ENCODE measurements at regions not wholly inside any gene's neighbourhood (a gene's known extent, or its start where the extent isn't known, plus 50 kb on each side); places are given as distances from the start of the nearest gene placed in this dataset.

DNA sequence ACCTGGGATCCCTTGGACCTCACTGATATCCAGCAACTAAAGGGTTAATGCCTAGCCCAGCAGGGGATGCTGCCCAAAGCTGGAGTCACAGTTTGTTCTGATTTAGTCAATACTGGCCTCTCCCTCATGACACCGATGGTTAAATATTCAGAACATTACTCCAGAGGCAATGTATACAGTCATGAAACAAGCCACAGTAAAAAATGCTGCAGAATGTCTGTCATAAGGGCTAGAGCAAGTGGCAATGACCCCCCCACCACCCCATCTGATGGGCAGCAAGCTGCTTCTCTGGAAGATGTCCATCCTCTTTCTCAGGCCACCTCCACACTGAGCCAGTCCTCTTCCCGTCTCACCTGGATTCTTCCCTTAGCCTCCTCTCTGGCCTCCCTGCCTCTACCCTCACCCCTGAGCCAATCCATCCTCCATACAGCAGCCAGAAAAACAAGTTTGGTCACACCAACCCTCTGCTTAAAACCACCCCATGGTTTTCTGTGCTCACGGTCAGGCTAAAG is 99.0 kb upstream of the KCNG1 start:
- no peaks in the 10 kb centered on the region for H3K36me3 Mint-ChIP-seq (ENCODE audit: low read depth)
- H3K9ac ChIP-seq (ENCODE audit: extremely low read depth, low read length, poor library complexity, severe bottlenecking), result no peak overlapping the region
- peak; percentile 73 for DNase-seq
- H3K27me3 ChIP-seq (ENCODE audit: control insufficient read depth, insufficient read depth, low read length, poor library complexity, severe bottlenecking), result no peaks in the 10 kb centered on the region
- TF ChIP-seq, protein P1, sequence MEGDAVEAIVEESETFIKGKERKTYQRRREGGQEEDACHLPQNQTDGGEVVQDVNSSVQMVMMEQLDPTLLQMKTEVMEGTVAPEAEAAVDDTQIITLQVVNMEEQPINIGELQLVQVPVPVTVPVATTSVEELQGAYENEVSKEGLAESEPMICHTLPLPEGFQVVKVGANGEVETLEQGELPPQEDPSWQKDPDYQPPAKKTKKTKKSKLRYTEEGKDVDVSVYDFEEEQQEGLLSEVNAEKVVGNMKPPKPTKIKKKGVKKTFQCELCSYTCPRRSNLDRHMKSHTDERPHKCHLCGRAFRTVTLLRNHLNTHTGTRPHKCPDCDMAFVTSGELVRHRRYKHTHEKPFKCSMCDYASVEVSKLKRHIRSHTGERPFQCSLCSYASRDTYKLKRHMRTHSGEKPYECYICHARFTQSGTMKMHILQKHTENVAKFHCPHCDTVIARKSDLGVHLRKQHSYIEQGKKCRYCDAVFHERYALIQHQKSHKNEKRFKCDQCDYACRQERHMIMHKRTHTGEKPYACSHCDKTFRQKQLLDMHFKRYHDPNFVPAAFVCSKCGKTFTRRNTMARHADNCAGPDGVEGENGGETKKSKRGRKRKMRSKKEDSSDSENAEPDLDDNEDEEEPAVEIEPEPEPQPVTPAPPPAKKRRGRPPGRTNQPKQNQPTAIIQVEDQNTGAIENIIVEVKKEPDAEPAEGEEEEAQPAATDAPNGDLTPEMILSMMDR (conservative IDR thresholded peaks at IDR 0.05), result no peak
- H3K27ac Mint-ChIP-seq, result peak overlapping the region; percentile 32
- H3K4me1 ChIP-seq (ENCODE audit: control insufficient read depth, insufficient read depth, low read length), result peaks cover 24% of the 10 kb centered on the region
- H3K9me3 ChIP-seq (ENCODE audit: control insufficient read depth, low read length), result no peaks in the 10 kb centered on the region
- H3K4me3 Mint-ChIP-seq, result peak overlapping the region; percentile 18
- no peak overlapping the region for H3K27ac ChIP-seq (ENCODE audit: low read depth, low read length)
- H3K4me3 ChIP-seq (ENCODE audit: low read length), result no peak overlapping the region
- H3K36me3 ChIP-seq (ENCODE audit: control insufficient read depth, insufficient read depth, low read length), result no peaks in the 10 kb centered on the region
- no peaks in the 10 kb centered on the region for H3K9me3 Mint-ChIP-seq
- H3K27me3 Mint-ChIP-seq (ENCODE audit: insufficient read depth), result no peaks in the 10 kb centered on the region
- 50 to 51% methylated on average over 2 to 3 of the region's 3 CpGs for WGBS, 2 experiments (ENCODE audit: insufficient coverage in 1 of 2, insufficient read length in 1 of 2)
- H3K4me1 Mint-ChIP-seq, result peaks cover 51% of the 10 kb centered on the region

DNA sequence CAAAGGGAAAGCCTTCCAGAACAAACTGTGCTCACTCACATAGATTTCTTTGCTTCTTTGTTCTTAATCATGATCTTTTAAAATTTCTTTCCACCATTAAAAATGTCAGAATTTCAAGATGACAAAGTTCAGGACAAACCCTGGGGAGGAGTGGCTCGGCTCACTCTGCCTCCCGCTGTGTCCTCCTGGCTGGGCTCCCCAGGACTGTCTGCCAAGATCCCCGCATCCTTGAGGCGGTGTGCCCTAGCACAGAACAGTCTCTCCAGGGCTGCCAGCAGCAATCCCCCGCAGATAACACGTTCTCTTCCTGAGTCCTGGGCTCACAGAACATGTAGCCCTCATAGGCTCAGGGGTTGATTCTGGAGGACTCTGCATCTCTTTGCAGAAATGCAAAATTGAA is 98.4 kb upstream of the KCNG1 start:
- Histone ChIP-seq H3K27me3 (ENCODE audit: control insufficient read depth, insufficient read depth, low read length, poor library complexity, severe bottlenecking) (no peaks in the 10 kb centered on the region), H3K4me1 (ENCODE audit: control insufficient read depth, insufficient read depth, low read length) (peaks cover 24% of the 10 kb centered on the region), H3K36me3 (ENCODE audit: control insufficient read depth, insufficient read depth, low read length) (no peaks in the 10 kb centered on the region), H3K4me3 (ENCODE audit: low read length) (no peak overlapping the region), H3K9me3 (ENCODE audit: control insufficient read depth, low read length) (no peaks in the 10 kb centered on the region), H3K9ac (ENCODE audit: extremely low read depth, low read length, poor library complexity, severe bottlenecking) (no peak overlapping the region), H3K27ac (ENCODE audit: low read depth, low read length) (no peak overlapping the region)
- Mint-ChIP-seq H3K36me3 (ENCODE audit: low read depth) (no peaks in the 10 kb centered on the region), H3K4me3 (no peak overlapping the region), H3K27me3 (ENCODE audit: insufficient read depth) (no peaks in the 10 kb centered on the region), H3K4me1 (peaks cover 53% of the 10 kb centered on the region), H3K9me3 (no peaks in the 10 kb centered on the region), H3K27ac (no peak overlapping the region)
- DNase-seq, result no peak
- TF ChIP-seq, protein P1 (conservative IDR thresholded peaks at IDR 0.05), result no peak
- 33 to 53% methylated on average over 4 to 6 of the region's 6 CpGs for WGBS, 2 experiments (ENCODE audit: insufficient coverage in 1 of 2, insufficient read length in 1 of 2)

DNA sequence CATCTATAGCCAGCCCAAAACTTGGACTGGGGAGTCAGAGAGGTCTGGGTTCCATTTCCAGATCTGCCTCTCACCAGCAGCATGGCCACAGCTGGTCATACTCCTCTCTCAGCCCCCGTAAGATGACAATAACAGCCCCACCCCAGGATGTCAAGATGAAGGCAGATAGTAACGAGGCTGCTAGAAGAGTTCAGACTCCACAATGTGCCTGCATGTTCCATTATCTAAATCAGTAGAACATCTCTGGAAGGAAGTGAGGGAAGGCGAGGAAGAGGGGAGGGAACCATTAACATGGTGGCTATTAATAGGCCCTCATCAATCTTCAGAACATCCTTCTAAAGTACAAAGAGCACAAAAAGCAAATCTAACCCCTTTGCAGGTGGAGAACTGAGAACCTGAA is 98.0 kb upstream of the KCNG1 start:
- Mint-ChIP-seq H3K27ac (no peak overlapping the region), H3K9me3 (no peaks in the 10 kb centered on the region), H3K27me3 (ENCODE audit: insufficient read depth) (no peaks in the 10 kb centered on the region), H3K36me3 (ENCODE audit: low read depth) (no peaks in the 10 kb centered on the region), H3K4me3 (no peak overlapping the region), H3K4me1 (peaks cover 49% of the 10 kb centered on the region)
- peaks cover 24% of the 10 kb centered on the region for H3K4me1 ChIP-seq (ENCODE audit: control insufficient read depth, insufficient read depth, low read length)
- H3K27ac ChIP-seq (ENCODE audit: low read depth, low read length), result no peak overlapping the region
- H3K36me3 ChIP-seq (ENCODE audit: control insufficient read depth, insufficient read depth, low read length), result no peaks in the 10 kb centered on the region
- no peak for DNase-seq
- TF ChIP-seq, protein P1 (conservative IDR thresholded peaks at IDR 0.05), result no peak
- H3K9me3 ChIP-seq (ENCODE audit: control insufficient read depth, low read length), result no peaks in the 10 kb centered on the region
- H3K27me3 ChIP-seq (ENCODE audit: control insufficient read depth, insufficient read depth, low read length, poor library complexity, severe bottlenecking), result no peaks in the 10 kb centered on the region
- WGBS, 2 experiments (ENCODE audit: insufficient coverage in 1 of 2, insufficient read length in 1 of 2), result 74 to 80% methylated on average over 2 to 3 of the region's 3 CpGs
- H3K9ac ChIP-seq (ENCODE audit: extremely low read depth, low read length, poor library complexity, severe bottlenecking), result no peak overlapping the region
- H3K4me3 ChIP-seq (ENCODE audit: low read length), result no peak overlapping the region

Data from endodermal cell (in vitro differentiated cells).